Activated T-cell treated with anti-CD3 and anti-CD28 coated beads, Interleukin-2, amount 50 U/mL, for 48 hours (primary cell): ENCODE measurements at regions not wholly inside any gene's neighbourhood (a gene's known extent, or its start where the extent isn't known, plus 50 kb on each side); places are given as distances from the start of the nearest gene placed in this dataset.

ENCODE experiments used
- DNase-seq, 2 experiments: peaks; one replicate each; pipeline ENCODE4 v3.0.0-alpha.2; 2020

- DNase-seq = no peak
These were observed 72.4 kb upstream of the NXT1 start for GRCh38 chr20:23278172-23278571.

- DNase-seq = no peak
These were observed 73.3 kb upstream of the NXT1 start for GRCh38 chr20:23277316-23277715.

GRCh38 chr20:23273776-23274175, 76.8 kb upstream of the NXT1 start:
- DNase-seq = no peak

- no peak for DNase-seq
These were observed 78.2 kb upstream of the NXT1 start for GRCh38 chr20:23272176-23273029.

- DNase-seq = no peak
These were observed 80.1 kb upstream of the NXT1 start for GRCh38 chr20:23270382-23270911.

- DNase-seq = no peak
These were observed 80.6 kb upstream of the NXT1 start for GRCh38 chr20:23269954-23270353.

- DNase-seq = no peak
These were observed 81.7 kb upstream of the NXT1 start for GRCh38 chr20:23268792-23269354.

GRCh38 chr20:23267909-23268308, 82.7 kb upstream of the NXT1 start:
- DNase-seq = no peak

GRCh38 chr20:23266530-23267398, 83.8 kb upstream of the NXT1 start:
- DNase-seq = no peak

- no peak for DNase-seq
These were observed 85.4 kb upstream of the NXT1 start for GRCh38 chr20:23265226-23265625.

- DNase-seq = no peak
These were observed 86.0 kb upstream of the NXT1 start for GRCh38 chr20:23264545-23264944.

GRCh38 chr20:23260181-23260840, 90.3 kb upstream of the NXT1 start:
- DNase-seq = no peak

GRCh38 chr20:23258747-23259121, 91.9 kb upstream of the NXT1 start:
- DNase-seq = no peak

- DNase-seq = no peak
These were observed 92.5 kb upstream of the NXT1 start for GRCh38 chr20:23257848-23258746.

GRCh38 chr20:23257106-23257761, 93.4 kb upstream of the NXT1 start:
- no peak for DNase-seq

- no peak for DNase-seq
These were observed 94.7 kb upstream of the NXT1 start for GRCh38 chr20:23255716-23256385.

- DNase-seq = no peak
These were observed 95.5 kb upstream of the NXT1 start for GRCh38 chr20:23255106-23255505.

- no peak for DNase-seq
These were observed 96.1 kb upstream of the NXT1 start for GRCh38 chr20:23254505-23254904.

- DNase-seq = no peak
These were observed 96.6 kb upstream of the NXT1 start for GRCh38 chr20:23254034-23254433.

- DNase-seq = no peak
These were observed 97.1 kb upstream of the NXT1 start for GRCh38 chr20:23253524-23253923.

- DNase-seq = no peak
These were observed 98.8 kb upstream of the NXT1 start for GRCh38 chr20:23251779-23252178.
